Esophagus muscularis mucosa (tissue), 4 donors: ENCODE measurements at regions not wholly inside any gene's neighbourhood (a gene's known extent, or its start where the extent isn't known, plus 50 kb on each side); places are given as distances from the start of the nearest gene placed in this dataset.

Experiments used
- DNase-seq: peaks from one replicate; pipeline ENCODE4 v3.0.0-alpha.2; 2017; ENCODE audit errors: extremely low spot score
- H3K27ac ChIP-seq, 4 donors: fragments of 200-600 bp; sonication (generic); replicated peaks in 1 of 4; 1 replicate in 3 of 4; 2 replicates in 1 of 4; pipeline ENCODE4 v1.5.1; 2016 to 2019; ENCODE audit warnings: mild to moderate bottlenecking in 1 of 4
- H3K27me3 ChIP-seq, 4 donors: fragments of 200-600 bp; sonication (generic); one replicate each; pipeline versions ENCODE4 v1.5.1 to v1.6.0; 2016 to 2019
- H3K36me3 ChIP-seq, 4 donors: fragments of 200-600 bp; sonication (generic); one replicate each; pipeline ENCODE4 v1.5.1; 2016 to 2019
- H3K4me1 ChIP-seq, 4 donors: fragments of 200-600 bp; sonication (generic); one replicate each; pipeline ENCODE4 v1.5.1; 2016 to 2019
- H3K4me3 ChIP-seq, 4 donors: fragments of 200-600 bp; sonication (generic); 1 replicate in 2 of 4; 2 replicates in 2 of 4; pipeline ENCODE4 v1.5.1; 2016 to 2019; ENCODE audit warnings: mild to moderate bottlenecking in 4 of 4, moderate library complexity in 1 of 4
- H3K9me3 ChIP-seq, 4 donors: fragments of 200-600 bp; sonication (generic); 1 replicate in 3 of 4; 2 replicates in 1 of 4; pipeline ENCODE4 v1.5.1; 2016 to 2019
- CTCF ChIP-seq, 3 experiments: fragments of 200-600 bp in 2 of 3; fragments of 450-650 bp in 1 of 3; sonication (generic) in 2 of 3; IDR thresholded peaks; one replicate each; pipeline ENCODE4 v1.5.1; 2017 to 2019; ENCODE audit warnings: antibody characterized with exemption in 3 of 3, mild to moderate bottlenecking in 2 of 3, moderate library complexity in 1 of 3
- EP300 ChIP-seq: sonication (generic); formaldehyde crosslinking; IDR thresholded peaks from one replicate; pipeline ENCODE4 v1.6.1; 2017; ENCODE audit warnings: antibody characterized with exemption
- POLR2A ChIP-seq: fragments of 450-650 bp; IDR thresholded peaks from one replicate; pipeline ENCODE4 v1.6.1; 2017; ENCODE audit warnings: antibody characterized with exemption, moderate library complexity, mild to moderate bottlenecking, low read depth
- POLR2AphosphoS5 ChIP-seq, 2 donors: sonication (generic); formaldehyde crosslinking; IDR thresholded peaks; one replicate each; pipeline ENCODE4 v1.6.1; 2017; ENCODE audit warnings: antibody characterized with exemption in 2 of 2
- WGBS: methylation state at CpG from one replicate; pipeline ENCODE4 v1.1.5; 2018; 5-methylcytosine and 5-hydroxymethylcytosine counted together
- intact Hi-C: fragments of 100-400 bp; cut with DNase I; formaldehyde crosslinking; loops from one replicate; pipeline ENCODE4 v1.15.1; 2023
- small RNA-seq, 3 donors: library from RNA; depleted of rRNA; stranded (forward); fragments of <200 nt; gene quantifications; one replicate each; pipeline ENCODE3, GENCODE V24; 2016

- Histone ChIP-seq H3K36me3 (no peaks in the 10 kb centered on the region), H3K9me3 (no peaks in the 10 kb centered on the region), H3K4me3 (no peak overlapping the region), H3K4me1 (no peaks in the 10 kb centered on the region), H3K27me3 (no peaks in the 10 kb centered on the region), H3K27ac (no peak overlapping the region)
- 68% methylated on average over 6 of the region's 6 CpGs for WGBS
- intact Hi-C loops, result no loop called here
- TF ChIP-seq CTCF (IDR thresholded peaks at IDR 0.05) (no peak), EP300 (no peak), POLR2AphosphoS5 (IDR thresholded peaks at IDR 0.05) (no peak), POLR2A (no peak)
- DNase-seq, result no peak
These were observed 64.0 kb upstream of the EPHA3 start for GRCh38 chr3:89043406-89043932.

GRCh38 chr3:89046661-89047060 is 60.8 kb upstream of the EPHA3 start:
- intact Hi-C loops, result no loop called here

DNA sequence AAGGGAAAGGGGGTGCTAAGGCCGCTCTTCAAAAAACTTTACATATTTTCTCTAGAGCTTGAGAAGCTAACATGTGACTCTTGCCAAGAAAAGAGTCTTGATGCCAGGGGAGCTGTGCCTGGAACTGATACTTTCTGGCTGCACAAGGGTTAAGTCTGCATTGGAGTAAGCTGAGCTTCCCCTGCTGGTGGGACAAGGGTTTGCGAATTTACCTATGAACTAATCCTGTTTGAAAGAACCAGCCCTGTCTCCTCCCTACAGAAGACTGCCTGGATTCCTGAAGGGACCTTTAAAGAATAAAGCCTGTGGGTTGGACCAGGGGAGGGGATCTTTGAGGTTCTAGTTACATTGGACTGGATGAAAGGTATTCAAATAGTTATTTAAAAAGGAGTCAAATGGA is 58.3 kb upstream of the EPHA3 start:
- Histone ChIP-seq H3K4me3 (no peak overlapping the region), H3K36me3 (no peaks in the 10 kb centered on the region), H3K4me1 (no peaks in the 10 kb centered on the region), H3K27ac (no peak overlapping the region), H3K27me3 (no peaks in the 10 kb centered on the region), H3K9me3 (no peaks in the 10 kb centered on the region)
- intact Hi-C loops, result no loop called here
- 69% methylated on average over 2 of the region's 2 CpGs for WGBS
- no peak for DNase-seq
- TF ChIP-seq EP300, result no peak
- no peak for TF ChIP-seq CTCF (IDR thresholded peaks at IDR 0.05)
- no peak for TF ChIP-seq POLR2AphosphoS5 (IDR thresholded peaks at IDR 0.05)
- no peak for TF ChIP-seq POLR2A

More at GRCh38 chr3:89046661-89047060, 60.8 kb upstream of the EPHA3 start:
- DNase-seq, result no peak
- no peak overlapping the region for H3K27ac ChIP-seq
- no peaks in the 10 kb centered on the region for H3K36me3 ChIP-seq
- no peak for TF ChIP-seq POLR2A
- no peak overlapping the region for H3K4me3 ChIP-seq
- H3K4me1 ChIP-seq, result no peaks in the 10 kb centered on the region
- 95% methylated on average over 1 of the region's 1 CpG for WGBS
- H3K27me3 ChIP-seq, result no peaks in the 10 kb centered on the region
- H3K9me3 ChIP-seq, result no peaks in the 10 kb centered on the region

GRCh38 chr3:89052386-89052785 is 55.0 kb upstream of the EPHA3 start:
- no peaks in the 10 kb centered on the region for H3K9me3 ChIP-seq
- no peaks in the 10 kb centered on the region for H3K4me1 ChIP-seq
- no peak overlapping the region for H3K27ac ChIP-seq
- intact Hi-C loops, result no loop called here
- H3K36me3 ChIP-seq, result no peaks in the 10 kb centered on the region
- no peak for TF ChIP-seq POLR2AphosphoS5 (IDR thresholded peaks at IDR 0.05)
- no peak for TF ChIP-seq POLR2A
- no peak for TF ChIP-seq EP300
- TF ChIP-seq CTCF (IDR thresholded peaks at IDR 0.05), result no peak
- no peak for DNase-seq
- 84% methylated on average over 2 of the region's 3 CpGs for WGBS
- H3K4me3 ChIP-seq, result no peak overlapping the region
- no peaks in the 10 kb centered on the region for H3K27me3 ChIP-seq

GRCh38 chr3:89057398-89057797 is 50.0 kb upstream of the EPHA3 start:
- Histone ChIP-seq H3K27me3 (no peaks in the 10 kb centered on the region), H3K9me3 (no peaks in the 10 kb centered on the region), H3K36me3 (no peaks in the 10 kb centered on the region), H3K4me1 (no peaks in the 10 kb centered on the region), H3K27ac (no peak overlapping the region), H3K4me3 (no peak overlapping the region)
- no peak for DNase-seq
- no peak for TF ChIP-seq CTCF (IDR thresholded peaks at IDR 0.05)
- no peak for TF ChIP-seq EP300
- TF ChIP-seq POLR2AphosphoS5 (IDR thresholded peaks at IDR 0.05), result no peak
- TF ChIP-seq POLR2A, result no peak
- intact Hi-C loops, result no loop called here
- 84% methylated on average over 4 of the region's 4 CpGs for WGBS

Small RNAs in the stretch of these regions (small RNA-seq; reads per million reads assigned to genes)
- gene RF00019, result 0 reads per million in 3 donors
